GM19395 (cell line): ENCODE measurements at regions not wholly inside any gene's neighbourhood (a gene's known extent, or its start where the extent isn't known, plus 50 kb on each side); places are given as distances from the start of the nearest gene placed in this dataset.
A peak's percentile ranks its signal among the peaks of the same experiment; 100 is the strongest.

ENCODE experiments used
- ATAC-seq: cut with Tn5 transposase; IDR thresholded peaks from one replicate; pipeline ENCODE4 v1.9.1; 2021; ENCODE audit warnings: mild to moderate bottlenecking, moderate library complexity; ENCODE audit not compliant: unreplicated experiment

- no peak for ATAC-seq
Measured at GRCh38 chr15:95834028-95834804, 496.3 kb upstream of the NR2F2 start.

GRCh38 chr15:95836536-95836935 lies 494.0 kb upstream of the NR2F2 start:
- no peak for ATAC-seq

- ATAC-seq: no peak
Measured at GRCh38 chr15:95837341-95838004, 493.0 kb upstream of the NR2F2 start.

GRCh38 chr15:95839367-95839782 lies 491.1 kb upstream of the NR2F2 start:
- ATAC-seq: peak; percentile 97

GRCh38 chr15:95840004-95840403 lies 490.5 kb upstream of the NR2F2 start:
- ATAC-seq: no peak

- ATAC-seq: no peak
Measured at GRCh38 chr15:95840855-95841254, 489.6 kb upstream of the NR2F2 start.

- no peak for ATAC-seq
Measured at GRCh38 chr15:95842576-95842975, 487.9 kb upstream of the NR2F2 start.

- no peak for ATAC-seq
Measured at GRCh38 chr15:95843241-95843910, 487.1 kb upstream of the NR2F2 start.

- ATAC-seq: peak; percentile 18
Measured at GRCh38 chr15:95845862-95846515, 484.5 kb upstream of the NR2F2 start.

- no peak for ATAC-seq
Measured at GRCh38 chr15:95848126-95848525, 482.4 kb upstream of the NR2F2 start.

- ATAC-seq: no peak
Measured at GRCh38 chr15:95850837-95851236, 479.7 kb upstream of the NR2F2 start.

GRCh38 chr15:95853350-95853749 lies 477.1 kb upstream of the NR2F2 start:
- ATAC-seq: no peak

GRCh38 chr15:95857124-95857757 lies 473.3 kb upstream of the NR2F2 start:
- ATAC-seq: no peak

- ATAC-seq: no peak
Measured at GRCh38 chr15:95857758-95858157, 472.7 kb upstream of the NR2F2 start.

GRCh38 chr15:95860406-95860805 lies 470.1 kb upstream of the NR2F2 start:
- no peak for ATAC-seq

GRCh38 chr15:95864467-95864886 lies 466.0 kb upstream of the NR2F2 start:
- ATAC-seq: peak; percentile 78

- no peak for ATAC-seq
Measured at GRCh38 chr15:95865330-95865739, 465.2 kb upstream of the NR2F2 start.

GRCh38 chr15:95866711-95867440 lies 463.6 kb upstream of the NR2F2 start:
- ATAC-seq: no peak

- no peak for ATAC-seq
Measured at GRCh38 chr15:95868450-95868849, 462.1 kb upstream of the NR2F2 start.

GRCh38 chr15:95868970-95869369 lies 461.5 kb upstream of the NR2F2 start:
- ATAC-seq: no peak
